Fibroblast of lung (primary cell): ENCODE measurements at regions not wholly inside any gene's neighbourhood (a gene's known extent, or its start where the extent isn't known, plus 50 kb on each side); places are given as distances from the start of the nearest gene placed in this dataset.

Experiments
- DNase-seq, 2 donors: peaks; one replicate each; pipeline versions ENCODE4 v3.0.0 to v3.0.0-alpha.2; 2010; ENCODE audit warnings: low read depth in 2 of 2
- H2AFZ ChIP-seq: 2 replicates; pipeline ENCODE4 v1.5.1; 2012; ENCODE audit warnings: low read length, control low read depth, inconsistent platforms
- H3K27ac ChIP-seq: 2 replicates; pipeline ENCODE4 v1.5.1; 2011; ENCODE audit warnings: low read length, control low read depth; ENCODE audit not compliant: insufficient read depth
- H3K27me3 ChIP-seq: 2 replicates; pipeline ENCODE4 v1.5.1; 2011; ENCODE audit warnings: mild to moderate bottlenecking, low read length; ENCODE audit not compliant: control insufficient read depth, insufficient read depth
- H3K36me3 ChIP-seq: 2 replicates; pipeline ENCODE4 v1.5.1; 2011; ENCODE audit warnings: low read length; ENCODE audit not compliant: control insufficient read depth, insufficient read depth
- H3K4me1 ChIP-seq: 2 replicates; pipeline ENCODE4 v1.5.1; 2011; ENCODE audit warnings: low read length; ENCODE audit not compliant: control insufficient read depth, insufficient read depth; ENCODE audit errors: extremely low read depth
- H3K4me2 ChIP-seq: 2 replicates; pipeline ENCODE4 v1.5.1; 2011; ENCODE audit warnings: low read length, control low read depth; ENCODE audit not compliant: insufficient read depth; ENCODE audit errors: extremely low read depth
- H3K4me3 ChIP-seq, 4 experiments: fragments of 200-600 bp in 1 of 4; sonication (generic) in 1 of 4; replicated peaks in 1 of 4; 2 replicates each; pipeline ENCODE4 v1.5.1; 2011 to 2016; ENCODE audit warnings: low read length in 4 of 4, low read depth in 3 of 4, mild to moderate bottlenecking in 3 of 4, control low read depth in 2 of 4, inconsistent platforms in 1 of 4, mixed read lengths in 1 of 4; ENCODE audit not compliant: insufficient read depth in 1 of 4; ENCODE audit errors: control extremely low read depth in 1 of 4
- H3K79me2 ChIP-seq: 2 replicates; pipeline ENCODE4 v1.5.1; 2012; ENCODE audit warnings: mild to moderate bottlenecking, low read length, inconsistent platforms; ENCODE audit not compliant: control insufficient read depth, insufficient read depth
- H3K9ac ChIP-seq: 2 replicates; pipeline ENCODE4 v1.5.1; 2011; ENCODE audit warnings: mild to moderate bottlenecking, low read length, control low read depth; ENCODE audit not compliant: insufficient read depth
- H3K9me3 ChIP-seq: 2 replicates; pipeline ENCODE4 v1.5.1; 2012; ENCODE audit warnings: low read depth, low read length; ENCODE audit not compliant: control insufficient read depth, insufficient read depth
- H4K20me1 ChIP-seq: 2 replicates; pipeline ENCODE4 v1.5.1; 2011; ENCODE audit warnings: low read length; ENCODE audit not compliant: control insufficient read depth, insufficient read depth; ENCODE audit errors: extremely low read depth
- CTCF ChIP-seq, 2 donors: IDR thresholded peaks in 1 of 2; conservative IDR thresholded peaks in 1 of 2; 1 replicate in 1 of 2; 2 replicates in 1 of 2; pipeline ENCODE4 v1.5.1; 2011 to 2012; ENCODE audit warnings: low read length in 2 of 2, control low read depth in 1 of 2, inconsistent platforms in 1 of 2, low read depth in 1 of 2, mild to moderate bottlenecking in 1 of 2
- EZH2 ChIP-seq: IDR thresholded peaks from 2 replicates; pipeline ENCODE4 v1.5.1; 2012; ENCODE audit warnings: low read length, control low read depth, mild to moderate bottlenecking; ENCODE audit errors: missing control alignments

GRCh38 chr13:109651854-109652253 lies 134.5 kb downstream of the IRS2 start:
- TF ChIP-seq CTCF (conservative IDR thresholded peaks at IDR 0.05 in 1 of 2, IDR thresholded peaks at IDR 0.05 in 1 of 2; ENCODE audit: low read depth in 1 of 2, low read length in 2 of 2) (no peak), EZH2 (no peak)
- Histone ChIP-seq H3K27ac (no peak overlapping the region), H4K20me1 (no peaks in the 10 kb centered on the region), H3K9ac (no peak overlapping the region), H3K27me3 (no peaks in the 10 kb centered on the region), H3K36me3 (no peaks in the 10 kb centered on the region), H3K4me2 (no peak overlapping the region), H3K9me3 (no peaks in the 10 kb centered on the region), H2AFZ (no peak overlapping the region), H3K79me2 (no peaks in the 10 kb centered on the region), H3K4me3 (no peak overlapping the region), H3K4me1 (no peaks in the 10 kb centered on the region)
- DNase-seq = no peak

- no peaks in the 10 kb centered on the region for H3K9me3 ChIP-seq
- H3K79me2 ChIP-seq = no peaks in the 10 kb centered on the region
- no peak for DNase-seq
- no peaks in the 10 kb centered on the region for H4K20me1 ChIP-seq
- no peaks in the 10 kb centered on the region for H3K4me1 ChIP-seq
- no peak overlapping the region for H3K4me2 ChIP-seq
- H2AFZ ChIP-seq = no peak overlapping the region
- H3K27ac ChIP-seq = no peak overlapping the region
- TF ChIP-seq EZH2 (no peak), CTCF (conservative IDR thresholded peaks at IDR 0.05 in 1 of 2, IDR thresholded peaks at IDR 0.05 in 1 of 2; ENCODE audit: low read depth in 1 of 2, low read length in 2 of 2) (no peak)
- H3K9ac ChIP-seq = no peak overlapping the region
- no peak overlapping the region for H3K4me3 ChIP-seq
- no peaks in the 10 kb centered on the region for H3K27me3 ChIP-seq
- no peaks in the 10 kb centered on the region for H3K36me3 ChIP-seq
Observed at GRCh38 chr13:109651311-109651710, 135.1 kb downstream of the IRS2 start.

GRCh38 chr13:109650861-109651260 lies 135.5 kb downstream of the IRS2 start:
- TF ChIP-seq EZH2 (no peak), CTCF (conservative IDR thresholded peaks at IDR 0.05 in 1 of 2, IDR thresholded peaks at IDR 0.05 in 1 of 2; ENCODE audit: low read depth in 1 of 2, low read length in 2 of 2) (no peak)

More at GRCh38 chr13:109650861-109651260, 135.5 kb downstream of the IRS2 start:
- Histone ChIP-seq H4K20me1 (no peaks in the 10 kb centered on the region), H3K4me3 (no peak overlapping the region), H3K4me1 (no peaks in the 10 kb centered on the region), H3K4me2 (no peak overlapping the region), H3K27me3 (no peaks in the 10 kb centered on the region), H3K9ac (no peak overlapping the region), H3K9me3 (no peaks in the 10 kb centered on the region), H3K36me3 (no peaks in the 10 kb centered on the region), H3K79me2 (no peaks in the 10 kb centered on the region), H3K27ac (no peak overlapping the region), H2AFZ (no peak overlapping the region)
- no peak for DNase-seq
